ENCODE measurements at regions not wholly inside any gene's neighbourhood (a gene's known extent, or its start where the extent isn't known, plus 50 kb on each side); places are given as distances from the start of the nearest gene placed in this dataset.

- Histone ChIP-seq H3K27me3 (replicated peaks in 1 of 4; ENCODE audit: control insufficient read depth in 3 of 4, extremely low read depth in 1 of 4, insufficient read depth in 3 of 4, low read length in 3 of 4) (no peaks in the 10 kb centered on the region), H3K27ac (ENCODE audit: low read depth, low read length) (no peak overlapping the region), H3K23me2 (ENCODE audit: low read depth, low read length) (no peaks in the 10 kb centered on the region), H2BK15ac (ENCODE audit: low read length) (no peak overlapping the region), H4K5ac (ENCODE audit: insufficient read length, low read depth, low read length) (no peak overlapping the region), H3K18ac (ENCODE audit: extremely low read depth, low read length) (no peak overlapping the region), H2BK12ac (ENCODE audit: low read depth, low read length) (no peak overlapping the region), H3K36me3 (ENCODE audit: control insufficient read depth in 2 of 4, insufficient read depth in 4 of 4, low read length in 3 of 4) (no peaks in the 10 kb centered on the region), H2BK20ac (ENCODE audit: low read length) (no peak overlapping the region), H3K79me1 (ENCODE audit: low read depth, low read length) (no peaks in the 10 kb centered on the region), H4K8ac (ENCODE audit: extremely low read depth, insufficient read depth, low read length) (no peak overlapping the region), H3K23ac (ENCODE audit: insufficient read length) (no peak overlapping the region), H3K4me1 (replicated peaks in 1 of 4; ENCODE audit: control insufficient read depth in 3 of 4, insufficient read depth in 4 of 4, low read length in 3 of 4) (no peaks in the 10 kb centered on the region; a peak in 1 of 7 replicates), H3K9ac (replicated peaks in 1 of 4; ENCODE audit: extremely low read depth in 1 of 4, low read depth in 3 of 4, low read length in 3 of 4) (no peak overlapping the region), H3K56ac (replicated peaks; ENCODE audit: insufficient read length, low read depth, low read length) (no peak overlapping the region), H4K20me1 (replicated peaks in 1 of 2; ENCODE audit: control insufficient read depth in 1 of 2, insufficient read depth in 2 of 2, low read length in 2 of 2) (no peaks in the 10 kb centered on the region), H2BK120ac (replicated peaks; ENCODE audit: low read depth, low read length) (no peak overlapping the region), H3K4me3 (ENCODE audit: extremely low read depth in 1 of 4, insufficient read depth in 2 of 4, low read depth in 3 of 4, low read length in 4 of 4) (no peak overlapping the region), H3K9me3 (ENCODE audit: insufficient read depth in 2 of 2, low read depth in 1 of 2, low read length in 1 of 2) (no peaks in the 10 kb centered on the region), H3K4me2 (ENCODE audit: insufficient read depth in 1 of 2, low read depth in 2 of 2, low read length in 2 of 2) (no peak overlapping the region), H2AK5ac (ENCODE audit: low read depth, low read length) (no peak overlapping the region), H2AFZ (ENCODE audit: low read length) (no peak overlapping the region), H3K4ac (replicated peaks; ENCODE audit: insufficient read length, low read depth, low read length) (no peak overlapping the region), H4K91ac (replicated peaks; ENCODE audit: insufficient read length, low read length) (no peak overlapping the region), H3K79me2 (ENCODE audit: control insufficient read depth in 1 of 2, insufficient read depth in 2 of 2, low read length in 2 of 2) (no peaks in the 10 kb centered on the region), H2BK5ac (ENCODE audit: low read depth, low read length) (no peak overlapping the region), H3K14ac (ENCODE audit: insufficient read length) (no peak overlapping the region)
- CTCF ChIA-PET (ENCODE audit: partially characterized antibody), result interaction anchor here (1.4 to 1.7 kb wide), 2 partner anchors 9 to 11 kb away, joined by 4 to 8 read pairs; no protein-coding TSS in a partner anchor
- DNase-seq (ENCODE audit: low read depth in 1 of 2, low spot score in 2 of 2) (no peak), FAIRE-seq (no peak)
- TF ChIP-seq TCF12 (IDR thresholded peaks at IDR 0.05; ENCODE audit: low read depth, low read length) (no peak), POU5F1 (IDR thresholded peaks at IDR 0.05; ENCODE audit: low read depth, low read length) (no peak)
- POLR2A ChIA-PET (ENCODE audit: partially characterized antibody), result interaction anchor here (0.6 kb wide), 1 partner anchor 313 kb away, joined by 3 read pairs; no protein-coding TSS in a partner anchor
- WGBS, 2 experiments (ENCODE audit: extremely low coverage in 1 of 2, insufficient coverage in 1 of 2, insufficient read length in 1 of 2, insufficient replicate concordance in 2 of 2, low coverage in 1 of 2, low lambda C conversion rate in 2 of 2, missing lambda C conversion rate in 1 of 2), result 94% methylated on average over 4 of the region's 4 CpGs; no CpG with 5 or more reads in 1 of the 2 experiments
Observed at GRCh38 chr2:79388024-79388423, 124.8 kb upstream of the CTNNA2 start.

Measured in H1 (cell line).